ENCODE measurements at regions not wholly inside any gene's neighbourhood (a gene's known extent, or its start where the extent isn't known, plus 50 kb on each side); places are given as distances from the start of the nearest gene placed in this dataset.
A peak's percentile ranks its signal among the peaks of the same experiment; 100 is the strongest.

DNA sequence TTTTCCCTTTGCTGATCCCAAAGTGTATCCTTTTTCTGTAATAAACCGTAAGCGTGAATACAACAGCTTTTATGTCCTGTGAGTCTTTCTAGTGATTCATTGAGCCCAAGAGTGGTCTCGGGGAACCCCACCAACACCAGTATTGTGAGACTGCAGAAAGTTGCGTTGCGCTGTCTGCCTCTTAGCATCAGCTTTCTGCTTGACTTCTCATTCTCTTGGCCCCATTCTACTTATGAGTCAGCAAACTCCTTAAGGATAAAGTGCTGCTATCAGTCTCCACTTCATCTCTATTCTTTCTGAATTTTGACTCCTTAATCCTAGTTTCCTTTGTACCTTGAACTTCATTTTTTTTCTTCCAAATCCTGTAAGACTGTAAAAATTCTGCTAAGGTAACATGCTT is 184.3 kb upstream of the MBL2 start:
- DNase-seq (ENCODE audit: low read depth in 2 of 2), result peak in 1 of 2 donors; percentile 1
- no peak overlapping the region for H3K4me3 ChIP-seq (replicated peaks in 1 of 2; ENCODE audit: low read depth in 2 of 2, low read length in 2 of 2)
- TF ChIP-seq, protein P1, sequence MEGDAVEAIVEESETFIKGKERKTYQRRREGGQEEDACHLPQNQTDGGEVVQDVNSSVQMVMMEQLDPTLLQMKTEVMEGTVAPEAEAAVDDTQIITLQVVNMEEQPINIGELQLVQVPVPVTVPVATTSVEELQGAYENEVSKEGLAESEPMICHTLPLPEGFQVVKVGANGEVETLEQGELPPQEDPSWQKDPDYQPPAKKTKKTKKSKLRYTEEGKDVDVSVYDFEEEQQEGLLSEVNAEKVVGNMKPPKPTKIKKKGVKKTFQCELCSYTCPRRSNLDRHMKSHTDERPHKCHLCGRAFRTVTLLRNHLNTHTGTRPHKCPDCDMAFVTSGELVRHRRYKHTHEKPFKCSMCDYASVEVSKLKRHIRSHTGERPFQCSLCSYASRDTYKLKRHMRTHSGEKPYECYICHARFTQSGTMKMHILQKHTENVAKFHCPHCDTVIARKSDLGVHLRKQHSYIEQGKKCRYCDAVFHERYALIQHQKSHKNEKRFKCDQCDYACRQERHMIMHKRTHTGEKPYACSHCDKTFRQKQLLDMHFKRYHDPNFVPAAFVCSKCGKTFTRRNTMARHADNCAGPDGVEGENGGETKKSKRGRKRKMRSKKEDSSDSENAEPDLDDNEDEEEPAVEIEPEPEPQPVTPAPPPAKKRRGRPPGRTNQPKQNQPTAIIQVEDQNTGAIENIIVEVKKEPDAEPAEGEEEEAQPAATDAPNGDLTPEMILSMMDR (IDR thresholded peaks at IDR 0.05; ENCODE audit: low read depth, low read length), result no peak

GRCh38 chr10:52956461-52956860 is 183.9 kb upstream of the MBL2 start:
- no peak for DNase-seq (ENCODE audit: low read depth in 2 of 2)
- H3K4me3 ChIP-seq (replicated peaks in 1 of 2; ENCODE audit: low read depth in 2 of 2, low read length in 2 of 2), result no peak overlapping the region
- TF ChIP-seq, protein P1 (IDR thresholded peaks at IDR 0.05; ENCODE audit: low read depth, low read length), result no peak

GRCh38 chr10:52955337-52955736 is 182.8 kb upstream of the MBL2 start:
- H3K4me3 ChIP-seq (replicated peaks in 1 of 2; ENCODE audit: low read depth in 2 of 2, low read length in 2 of 2), result no peak overlapping the region
- TF ChIP-seq, protein P1 (IDR thresholded peaks at IDR 0.05; ENCODE audit: low read depth, low read length), result no peak
- DNase-seq (ENCODE audit: low read depth in 2 of 2), result no peak

DNA sequence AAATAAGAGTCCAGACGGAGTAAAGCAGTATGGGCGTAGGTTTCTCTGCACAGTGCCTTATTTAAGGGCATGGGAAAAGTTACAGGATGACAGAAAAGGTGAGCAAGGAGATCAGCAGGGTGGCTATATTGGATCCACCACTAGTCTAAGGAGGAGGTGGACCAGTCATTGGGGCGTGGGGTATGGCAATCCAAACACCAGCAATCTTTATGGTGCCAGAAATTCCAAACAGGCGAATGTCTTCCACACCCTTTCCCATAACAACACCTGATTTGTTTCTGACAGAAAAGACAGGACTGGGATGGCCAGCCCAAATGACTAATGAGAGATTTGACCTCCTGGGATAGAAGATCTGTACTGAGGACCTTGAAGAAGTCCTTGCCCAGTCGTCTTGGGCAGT is 181.8 kb upstream of the MBL2 start:
- DNase-seq (ENCODE audit: low read depth in 2 of 2), result no peak
- H3K4me3 ChIP-seq (replicated peaks in 1 of 2; ENCODE audit: low read depth in 2 of 2, low read length in 2 of 2), result no peak overlapping the region
- TF ChIP-seq, protein P1 (IDR thresholded peaks at IDR 0.05; ENCODE audit: low read depth, low read length), result no peak

DNA sequence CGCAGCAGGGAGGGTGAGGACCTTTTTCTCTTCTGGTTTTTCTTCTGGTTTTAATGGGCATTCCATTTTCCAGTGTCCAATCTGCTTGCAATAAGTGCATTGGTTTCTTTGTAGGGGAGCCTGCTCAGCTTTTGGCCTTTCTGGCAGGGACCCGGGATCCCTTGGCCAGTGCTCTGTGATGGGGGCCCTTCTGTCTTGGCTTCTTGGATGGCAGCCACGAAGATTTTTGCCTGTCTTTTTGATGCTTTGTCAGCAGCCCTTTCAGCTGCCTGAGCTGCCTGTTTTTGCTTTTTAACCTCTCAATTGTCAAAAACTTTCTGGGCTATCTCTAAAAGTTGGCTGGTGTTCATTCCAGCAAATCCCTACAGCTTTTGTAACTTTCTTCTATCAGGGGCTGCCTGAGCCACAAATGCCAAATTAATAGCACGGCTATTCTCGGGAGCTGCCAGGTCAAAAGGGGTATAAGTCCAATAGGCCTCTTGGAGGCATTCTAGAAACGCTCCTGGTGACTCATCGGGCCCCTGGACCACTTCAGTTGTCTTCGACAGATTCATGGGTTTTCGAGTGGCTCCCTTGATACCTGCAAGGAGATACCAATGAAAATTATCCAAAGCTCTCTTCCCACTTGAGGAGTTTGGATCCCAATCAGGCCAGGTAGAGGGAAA is 179.9 kb upstream of the MBL2 start:
- DNase-seq (ENCODE audit: low read depth in 2 of 2), result peak in 1 of 2 donors; percentile 41
- TF ChIP-seq, protein P1 (IDR thresholded peaks at IDR 0.05; ENCODE audit: low read depth, low read length), result no peak
- H3K4me3 ChIP-seq (replicated peaks in 1 of 2; ENCODE audit: low read depth in 2 of 2, low read length in 2 of 2), result no peak overlapping the region

DNA sequence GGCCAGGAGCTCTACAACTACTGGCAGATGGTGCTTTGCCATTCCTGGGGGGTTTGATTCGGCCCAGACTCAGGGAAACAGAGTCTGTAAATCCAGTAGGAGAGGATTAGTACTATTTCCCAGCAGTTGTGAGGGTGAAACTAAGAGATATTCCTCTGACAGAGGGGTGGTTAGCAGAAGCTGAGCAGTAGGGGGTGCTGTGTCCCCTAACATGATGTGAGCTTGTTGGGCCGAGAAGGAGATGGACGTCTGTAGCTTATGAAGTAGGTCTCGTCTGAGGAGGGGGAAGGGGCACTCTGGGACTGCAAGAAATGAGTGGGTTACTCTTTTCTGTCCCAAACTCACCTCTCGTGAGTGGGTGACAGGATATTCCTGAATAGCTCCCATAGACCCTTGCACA is 179.2 kb upstream of the MBL2 start:
- TF ChIP-seq, protein P1 (IDR thresholded peaks at IDR 0.05; ENCODE audit: low read depth, low read length), result peak; percentile 16
- DNase-seq (ENCODE audit: low read depth in 2 of 2), result peak; percentile 18 to 65
- H3K4me3 ChIP-seq (replicated peaks in 1 of 2; ENCODE audit: low read depth in 2 of 2, low read length in 2 of 2), result no peak overlapping the region

DNA sequence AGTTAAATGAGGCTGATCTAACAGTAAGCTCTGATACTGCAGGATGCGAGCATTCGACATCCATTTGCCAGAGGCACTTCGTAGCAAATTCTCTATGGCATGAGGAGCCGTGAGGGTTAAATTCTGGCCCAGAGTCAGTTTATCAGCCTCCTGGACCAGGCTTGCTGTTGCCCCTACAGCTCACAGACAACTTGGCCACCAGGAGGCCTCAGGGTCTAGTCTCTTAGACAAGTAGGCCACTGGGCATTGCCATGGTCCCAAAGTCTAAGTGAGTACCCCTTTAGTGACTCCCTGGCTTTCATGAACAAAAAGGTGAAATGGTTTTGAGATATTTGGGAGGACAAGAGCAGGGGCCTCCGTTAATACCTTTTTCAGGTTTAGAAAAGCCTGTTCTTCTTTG is 178.0 kb upstream of the MBL2 start:
- no peak overlapping the region for H3K4me3 ChIP-seq (replicated peaks in 1 of 2; ENCODE audit: low read depth in 2 of 2, low read length in 2 of 2)
- TF ChIP-seq, protein P1 (IDR thresholded peaks at IDR 0.05; ENCODE audit: low read depth, low read length), result no peak
- DNase-seq (ENCODE audit: low read depth in 2 of 2), result no peak

All from cardiac fibroblast (primary cell).